WERI-Rb-1 (cell line): ENCODE measurements at regions not wholly inside any gene's neighbourhood (a gene's known extent, or its start where the extent isn't known, plus 50 kb on each side); places are given as distances from the start of the nearest gene placed in this dataset.
"Not testable (repeated sequence)": the region's sequence is repeated elsewhere in the genome, so short reads cannot be mapped to it uniquely, and the experiment has no call there.

ENCODE experiments used
- DNase-seq: peaks from one replicate; pipeline ENCODE4 v3.0.0-alpha.2; 2020
- H3K27ac ChIP-seq: fragments of 250-450 bp; sonication (Bioruptor Pico); 2 replicates; pipeline ENCODE4 v1.5.1; 2020; ENCODE audit warnings: mild to moderate bottlenecking, moderate library complexity
- H3K27me3 ChIP-seq: fragments of 250-450 bp; sonication (Bioruptor Pico); 2 replicates; pipeline ENCODE4 v1.5.1; 2021; ENCODE audit warnings: mild to moderate bottlenecking, low read depth, moderate library complexity; ENCODE audit not compliant: insufficient read depth, severe bottlenecking
- H3K36me3 ChIP-seq: fragments of 250-450 bp; sonication (Bioruptor Pico); 2 replicates; pipeline ENCODE4 v1.5.1; 2020; ENCODE audit warnings: mild to moderate bottlenecking, moderate library complexity
- H3K4me3 ChIP-seq: 2 replicates; pipeline ENCODE4 v1.5.1; 2011; ENCODE audit warnings: low read depth, mild to moderate bottlenecking, control low read depth, low read length
- H3K9me3 ChIP-seq: fragments of 250-450 bp; sonication (Bioruptor Pico); 2 replicates; pipeline ENCODE4 v1.5.1; 2021; ENCODE audit warnings: mild to moderate bottlenecking, moderate library complexity; ENCODE audit not compliant: severe bottlenecking
- TF ChIP-seq, protein P1 (sequence below): IDR thresholded peaks from 2 replicates; pipeline ENCODE4 v1.5.1; 2011; ENCODE audit warnings: low read depth, mild to moderate bottlenecking, control low read depth, inconsistent platforms, low read length

DNA sequence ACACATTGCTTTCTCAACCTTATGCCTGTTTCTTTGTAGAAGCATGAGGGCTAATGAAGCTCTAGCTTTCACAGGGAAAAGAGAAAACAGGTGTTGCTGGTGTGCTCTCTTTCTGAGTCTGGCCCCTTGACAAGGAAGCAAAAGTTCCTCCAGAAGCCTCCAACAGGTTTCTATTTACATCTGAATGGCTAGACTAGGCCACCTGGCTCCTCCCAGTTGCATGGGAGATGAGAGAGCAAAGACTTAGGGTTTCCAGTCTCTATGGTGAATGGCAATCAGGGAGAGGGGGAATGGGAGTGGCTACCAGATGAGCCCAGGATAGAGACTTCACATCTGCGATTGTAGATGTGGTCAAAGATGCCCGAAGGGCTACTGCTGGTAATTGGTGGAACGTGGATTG, 138.1 kb upstream of the PLXNC1 start:
- no peak overlapping the region for H3K4me3 ChIP-seq
- no peaks in the 10 kb centered on the region for H3K27me3 ChIP-seq
- H3K9me3 ChIP-seq: no peaks in the 10 kb centered on the region
- TF ChIP-seq, protein P1, sequence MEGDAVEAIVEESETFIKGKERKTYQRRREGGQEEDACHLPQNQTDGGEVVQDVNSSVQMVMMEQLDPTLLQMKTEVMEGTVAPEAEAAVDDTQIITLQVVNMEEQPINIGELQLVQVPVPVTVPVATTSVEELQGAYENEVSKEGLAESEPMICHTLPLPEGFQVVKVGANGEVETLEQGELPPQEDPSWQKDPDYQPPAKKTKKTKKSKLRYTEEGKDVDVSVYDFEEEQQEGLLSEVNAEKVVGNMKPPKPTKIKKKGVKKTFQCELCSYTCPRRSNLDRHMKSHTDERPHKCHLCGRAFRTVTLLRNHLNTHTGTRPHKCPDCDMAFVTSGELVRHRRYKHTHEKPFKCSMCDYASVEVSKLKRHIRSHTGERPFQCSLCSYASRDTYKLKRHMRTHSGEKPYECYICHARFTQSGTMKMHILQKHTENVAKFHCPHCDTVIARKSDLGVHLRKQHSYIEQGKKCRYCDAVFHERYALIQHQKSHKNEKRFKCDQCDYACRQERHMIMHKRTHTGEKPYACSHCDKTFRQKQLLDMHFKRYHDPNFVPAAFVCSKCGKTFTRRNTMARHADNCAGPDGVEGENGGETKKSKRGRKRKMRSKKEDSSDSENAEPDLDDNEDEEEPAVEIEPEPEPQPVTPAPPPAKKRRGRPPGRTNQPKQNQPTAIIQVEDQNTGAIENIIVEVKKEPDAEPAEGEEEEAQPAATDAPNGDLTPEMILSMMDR: no peak
- DNase-seq: no peak
- H3K36me3 ChIP-seq: no peaks in the 10 kb centered on the region
- no peak overlapping the region for H3K27ac ChIP-seq

DNA sequence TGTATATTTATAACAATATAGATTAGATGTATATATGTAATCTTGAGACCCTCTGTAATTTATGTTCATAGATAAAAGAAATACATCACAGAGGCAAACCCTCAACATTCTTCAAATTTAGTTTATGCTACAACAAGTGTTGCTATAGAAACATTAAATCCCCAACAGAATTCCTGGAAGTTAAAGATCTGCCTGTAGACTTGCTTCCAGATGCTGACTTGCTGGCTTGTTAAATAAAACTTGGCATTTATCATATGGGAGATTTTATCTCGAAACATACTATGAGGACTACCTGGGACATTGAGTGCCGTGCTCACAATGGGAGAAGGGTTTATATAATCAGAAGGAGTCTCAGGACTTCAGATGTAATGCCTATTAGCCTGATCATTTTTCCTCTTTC, 136.3 kb upstream of the PLXNC1 start:
- DNase-seq: no peak
- no peak overlapping the region for H3K4me3 ChIP-seq
- H3K27ac ChIP-seq: no peak overlapping the region
- H3K27me3 ChIP-seq: no peaks in the 10 kb centered on the region
- no peaks in the 10 kb centered on the region for H3K9me3 ChIP-seq
- H3K36me3 ChIP-seq: no peaks in the 10 kb centered on the region
- TF ChIP-seq, protein P1: no peak

DNA sequence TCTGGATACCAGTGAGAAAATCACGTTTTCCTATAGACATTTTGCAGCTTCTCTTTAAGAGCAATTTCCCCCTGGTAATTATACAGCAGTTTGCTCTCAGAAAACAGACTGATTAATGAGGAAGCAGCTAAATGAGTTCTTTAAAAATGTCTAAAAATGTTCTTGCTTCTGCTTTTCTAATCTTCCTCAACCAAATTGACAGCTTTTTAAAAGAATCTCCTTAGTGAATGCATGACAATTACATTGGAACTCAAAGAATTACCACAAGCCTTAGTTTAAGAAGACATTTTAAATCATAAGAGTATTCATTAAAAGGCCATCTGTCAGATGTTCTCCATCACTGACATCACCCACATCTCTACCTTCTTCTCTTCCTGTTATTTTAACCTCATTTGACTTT, 135.8 kb upstream of the PLXNC1 start:
- H3K27me3 ChIP-seq: no peaks in the 10 kb centered on the region
- TF ChIP-seq, protein P1: no peak
- H3K9me3 ChIP-seq: peaks cover 4% of the 10 kb centered on the region
- no peak overlapping the region for H3K4me3 ChIP-seq
- no peak for DNase-seq
- no peak overlapping the region for H3K27ac ChIP-seq
- no peaks in the 10 kb centered on the region for H3K36me3 ChIP-seq

DNA sequence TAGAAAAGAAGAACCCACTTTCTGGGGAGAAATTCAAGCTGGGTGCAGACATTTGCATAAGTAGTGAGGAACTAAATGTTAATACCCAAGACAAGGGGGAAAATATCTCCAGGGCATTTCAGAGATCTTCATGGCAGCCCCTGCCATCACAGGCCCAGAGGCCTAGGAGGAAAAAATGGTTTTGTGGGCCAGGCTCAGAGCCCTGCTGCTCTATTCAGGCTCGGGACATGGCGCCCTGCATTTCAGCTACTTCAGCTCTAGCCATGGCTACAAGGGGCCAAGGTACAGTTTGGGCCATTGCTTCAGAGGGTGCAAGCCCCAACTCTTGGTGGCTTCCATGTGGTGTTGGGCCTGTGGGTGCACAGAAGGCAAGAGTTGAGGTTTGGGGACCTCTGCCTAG, 131.1 kb upstream of the PLXNC1 start:
- H3K27ac ChIP-seq, H3K9me3 ChIP-seq, H3K27me3 ChIP-seq, DNase-seq, H3K4me3 ChIP-seq, H3K36me3 ChIP-seq: not testable (repeated sequence)

DNA sequence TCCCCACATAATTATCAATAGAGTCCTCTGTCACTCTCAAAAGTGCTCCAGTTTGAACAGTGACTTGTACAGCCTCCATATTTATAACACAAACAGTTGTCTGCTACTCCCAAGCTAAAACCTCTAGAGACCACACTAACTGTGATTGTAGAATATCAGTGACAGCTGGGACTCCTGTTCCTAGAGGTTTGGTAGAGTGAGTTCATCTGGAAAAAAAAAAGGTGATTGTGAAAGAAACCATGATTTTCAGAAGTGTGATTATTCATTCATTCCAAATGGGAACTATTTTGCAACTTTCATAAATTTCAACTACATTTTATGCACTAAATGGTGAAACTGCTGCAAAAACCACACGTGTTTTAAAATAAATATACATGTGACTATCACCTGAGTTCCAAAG, 128.0 kb upstream of the PLXNC1 start:
- TF ChIP-seq, protein P1: no peak
- Histone ChIP-seq H3K36me3 (no peaks in the 10 kb centered on the region), H3K27ac (no peak overlapping the region), H3K27me3 (no peaks in the 10 kb centered on the region), H3K4me3 (no peak overlapping the region), H3K9me3 (peaks cover 15% of the 10 kb centered on the region)
- no peak for DNase-seq

DNA sequence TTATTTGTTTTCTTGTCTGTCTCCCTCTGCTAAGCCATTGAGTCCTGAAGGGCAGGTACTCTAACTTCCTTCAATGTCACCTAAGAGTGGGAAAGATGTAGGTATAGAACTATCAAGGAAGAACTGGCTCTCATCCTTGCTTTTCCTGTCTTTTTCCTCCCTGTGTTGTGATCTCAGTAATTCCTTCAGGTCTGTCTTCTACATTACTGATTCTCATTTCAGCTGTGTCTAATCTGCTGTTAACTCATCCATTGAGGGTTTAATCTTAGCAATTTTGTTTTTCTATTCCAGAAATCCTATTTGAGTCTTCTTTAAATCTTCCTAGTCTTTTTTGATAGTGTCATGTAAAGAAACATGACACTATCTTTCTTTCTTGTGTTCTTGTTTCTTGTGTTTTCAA, 124.5 kb upstream of the PLXNC1 start:
- TF ChIP-seq, protein P1: no peak
- DNase-seq: no peak
- Histone ChIP-seq H3K9me3 (peaks cover 6% of the 10 kb centered on the region), H3K27me3 (no peaks in the 10 kb centered on the region), H3K27ac (no peak overlapping the region), H3K36me3 (no peaks in the 10 kb centered on the region), H3K4me3 (no peak overlapping the region)
